Uterus (tissue), 2 donors: ENCODE measurements at regions not wholly inside any gene's neighbourhood (a gene's known extent, or its start where the extent isn't known, plus 50 kb on each side); places are given as distances from the start of the nearest gene placed in this dataset.

Source experiments
- CTCF ChIP-seq, 4 experiments: fragments of 200-600 bp in 2 of 4; fragments of 450-650 bp in 2 of 4; sonication (generic) in 2 of 4; IDR thresholded peaks; one replicate each; pipeline ENCODE4 v1.5.1; 2016 to 2019; ENCODE audit warnings: antibody characterized with exemption in 4 of 4, mild to moderate bottlenecking in 2 of 4, moderate library complexity in 1 of 4
- POLR2A ChIP-seq, 2 donors: fragments of 450-650 bp; IDR thresholded peaks; one replicate each; pipeline ENCODE4 v1.6.1; 2016; ENCODE audit warnings: antibody characterized with exemption in 2 of 2, mild to moderate bottlenecking in 1 of 2, moderate library complexity in 1 of 2

- no peak for TF ChIP-seq CTCF (IDR thresholded peaks at IDR 0.05)
- TF ChIP-seq POLR2A (IDR thresholded peaks at IDR 0.05), result no peak
These were observed 604.8 kb upstream of the RORB start for GRCh38 chr9:73892335-73892734.
